ENCODE measurements at regions not wholly inside any gene's neighbourhood (a gene's known extent, or its start where the extent isn't known, plus 50 kb on each side); places are given as distances from the start of the nearest gene placed in this dataset.

GRCh38 chr7:13578294-13578693, 411.2 kb downstream of the ETV1 start:
- no peak for DNase-seq (ENCODE audit: low read depth in 2 of 2)

DNA sequence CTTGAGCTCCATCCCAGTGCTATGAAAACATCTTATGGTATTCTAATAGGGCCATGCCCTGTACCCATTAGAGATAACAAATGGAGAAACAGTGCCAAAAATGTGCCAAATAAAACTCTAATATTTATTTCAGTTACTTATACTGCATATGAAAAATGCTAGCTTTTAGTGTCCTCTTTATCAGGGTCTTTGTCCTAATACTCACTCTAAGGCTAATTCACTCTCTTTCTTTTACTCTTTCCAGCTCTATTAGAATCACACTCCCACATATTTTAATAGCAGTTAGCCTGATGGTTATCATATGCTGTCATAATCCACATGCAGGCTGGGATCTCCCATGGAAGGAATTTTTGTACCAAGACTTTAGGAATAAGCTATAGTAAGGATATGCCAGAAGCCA, 408.4 kb downstream of the ETV1 start:
- no peak for DNase-seq (ENCODE audit: low read depth in 2 of 2)

GRCh38 chr7:13593854-13594253, 395.6 kb downstream of the ETV1 start:
- no peak for DNase-seq (ENCODE audit: low read depth in 2 of 2)

- DNase-seq (ENCODE audit: low read depth in 2 of 2) = no peak
Observed at GRCh38 chr7:13602036-13602435, 387.4 kb downstream of the ETV1 start.

GRCh38 chr7:13603016-13603415, 386.4 kb downstream of the ETV1 start:
- no peak for DNase-seq (ENCODE audit: low read depth in 2 of 2)

DNA sequence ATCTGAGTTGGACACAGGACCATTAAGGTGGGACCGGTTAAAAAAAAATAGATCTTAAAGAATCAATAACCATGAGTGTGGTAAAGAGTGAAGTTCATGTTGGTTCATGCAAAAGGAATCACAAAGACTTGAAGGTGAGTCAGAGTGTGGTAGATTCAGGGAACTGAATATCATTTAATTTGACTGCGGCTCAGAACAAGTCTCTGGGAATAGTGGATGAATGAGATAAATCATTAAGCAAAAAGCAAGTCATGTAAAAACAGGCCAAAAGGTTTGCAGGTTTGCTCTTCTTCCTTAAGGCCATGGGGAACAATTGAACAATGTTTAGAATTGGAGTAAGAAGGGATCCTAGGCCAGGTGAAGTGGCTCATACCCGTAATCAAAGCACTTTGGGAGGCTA, 385.8 kb downstream of the ETV1 start:
- no peak for DNase-seq (ENCODE audit: low read depth in 2 of 2)

GRCh38 chr7:13604178-13604577, 385.3 kb downstream of the ETV1 start:
- DNase-seq (ENCODE audit: low read depth in 2 of 2) = no peak

GRCh38 chr7:13610372-13610771, 379.1 kb downstream of the ETV1 start:
- DNase-seq (ENCODE audit: low read depth in 2 of 2) = no peak

- DNase-seq (ENCODE audit: low read depth in 2 of 2) = no peak
Observed at GRCh38 chr7:13615679-13616078, 373.8 kb downstream of the ETV1 start.

DNA sequence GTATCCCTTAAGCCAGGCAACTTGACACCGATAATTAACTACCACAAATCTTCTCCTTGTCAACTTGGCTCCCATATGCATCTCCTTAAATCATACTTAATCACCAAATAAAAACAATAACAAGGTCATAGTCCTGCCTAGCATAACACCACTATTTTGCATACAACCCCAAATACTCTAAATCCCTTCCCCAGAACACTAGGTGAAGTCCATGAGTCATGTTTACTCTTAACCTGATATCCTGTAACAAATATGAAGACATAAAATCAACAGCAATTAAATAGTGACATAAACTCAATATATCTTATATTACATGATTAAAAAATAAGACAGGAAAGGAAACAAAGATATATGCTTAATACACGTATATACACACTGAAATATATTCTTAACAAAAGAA, 362.0 kb downstream of the ETV1 start:
- DNase-seq (ENCODE audit: low read depth in 2 of 2) = no peak

GRCh38 chr7:13628239-13629001, 361.0 kb downstream of the ETV1 start:
- DNase-seq (ENCODE audit: low read depth in 2 of 2) = peak; percentile 50 to 60

DNA sequence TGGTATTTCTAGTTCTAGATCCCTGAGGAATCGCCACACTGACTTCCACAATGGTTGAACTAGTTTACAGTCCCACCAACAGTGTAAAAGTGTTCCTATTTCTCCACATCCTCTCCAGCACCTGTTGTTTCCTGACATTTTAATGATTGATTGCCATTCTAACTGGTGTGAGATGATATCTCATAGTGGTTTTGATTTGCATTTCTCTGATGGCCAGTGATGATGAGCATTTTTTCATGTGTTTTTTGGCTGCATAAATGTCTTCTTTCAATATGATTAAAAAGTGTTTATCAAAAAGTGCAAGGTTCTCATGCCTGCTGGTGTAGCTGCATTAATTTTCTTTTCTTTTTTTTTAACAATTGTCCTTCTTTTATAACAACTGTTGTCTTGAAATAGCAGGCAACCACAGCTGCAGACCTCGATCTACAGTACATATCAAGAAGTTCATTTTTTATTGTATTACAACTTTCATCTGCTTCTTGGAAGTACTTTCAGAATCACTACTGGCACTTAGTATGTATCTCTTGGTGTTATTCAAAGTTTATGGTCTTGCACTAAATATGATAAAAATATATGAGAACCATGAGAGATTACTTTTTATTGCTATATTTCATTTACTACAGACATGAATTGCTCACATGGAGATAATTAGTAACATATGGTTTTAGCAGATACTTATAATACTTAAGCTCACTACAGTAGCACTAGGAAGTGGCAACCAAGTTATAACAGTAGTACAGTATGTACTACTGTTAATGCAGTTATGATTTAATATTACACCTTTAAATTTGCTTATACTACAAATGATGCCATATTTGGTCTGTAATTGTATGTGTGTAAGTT, 358.0 kb downstream of the ETV1 start:
- DNase-seq (ENCODE audit: low read depth in 2 of 2) = peak; percentile 38 to 57

DNA sequence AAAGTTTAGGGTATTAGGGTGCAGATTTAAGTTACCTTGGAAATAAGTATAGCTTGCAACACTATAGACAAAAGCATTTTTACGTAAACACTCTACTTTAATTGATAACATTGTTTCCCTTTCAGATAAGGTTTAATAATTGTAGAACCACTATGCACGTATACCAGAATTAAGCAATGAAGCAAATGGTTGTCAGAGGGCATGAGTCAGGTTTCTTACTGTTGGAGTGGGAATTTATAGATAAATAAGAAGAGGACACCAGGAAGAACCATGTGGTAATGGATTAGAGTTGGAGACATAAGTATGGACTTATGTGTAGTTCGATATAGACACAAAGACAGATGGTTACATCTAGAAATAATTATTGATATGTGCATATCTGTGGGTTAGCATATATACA, 355.6 kb downstream of the ETV1 start:
- no peak for DNase-seq (ENCODE audit: low read depth in 2 of 2)

DNA sequence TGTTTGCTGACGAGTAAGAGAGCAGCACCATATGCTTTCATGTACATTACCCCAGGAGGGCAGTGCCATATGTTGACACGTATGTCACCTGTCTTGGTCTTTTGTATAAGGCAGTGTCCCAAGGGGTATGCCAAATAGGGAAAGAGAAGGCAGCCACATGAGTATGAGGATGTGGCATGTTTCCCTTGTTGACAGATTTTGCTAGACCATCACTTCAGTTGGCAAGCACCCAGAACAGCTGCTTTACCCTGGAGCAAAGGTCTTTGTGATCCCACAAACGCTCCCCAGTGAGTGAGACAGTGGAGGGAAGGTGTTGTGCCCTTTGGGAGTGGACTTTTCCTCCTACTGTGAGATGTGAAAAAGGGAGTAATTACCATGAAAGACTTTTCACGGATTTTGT, 350.1 kb downstream of the ETV1 start:
- no peak for DNase-seq (ENCODE audit: low read depth in 2 of 2)

DNA sequence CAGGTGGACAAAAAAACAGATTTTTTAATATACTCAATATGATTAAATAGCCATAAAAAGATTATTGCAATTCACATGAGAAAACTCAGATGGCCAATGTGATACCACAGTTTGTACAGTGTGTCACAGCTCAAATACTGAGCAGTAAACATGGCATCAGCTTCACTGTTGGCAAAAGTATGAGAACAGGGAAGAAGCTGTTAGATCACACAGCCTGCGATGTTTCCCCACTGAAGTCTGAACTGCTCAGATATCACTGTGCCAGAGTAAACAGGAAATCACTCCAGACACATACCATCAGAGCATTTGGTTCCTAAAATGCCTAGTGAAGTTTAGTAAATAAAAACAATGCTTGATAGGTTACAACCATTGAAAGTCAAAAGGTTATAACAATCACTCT, 347.8 kb downstream of the ETV1 start:
- no peak for DNase-seq (ENCODE audit: low read depth in 2 of 2)

- DNase-seq (ENCODE audit: low read depth in 2 of 2) = no peak
Observed at GRCh38 chr7:13651167-13651566, 338.3 kb downstream of the ETV1 start.

GRCh38 chr7:13656330-13656729, 333.1 kb downstream of the ETV1 start:
- DNase-seq (ENCODE audit: low read depth in 2 of 2) = no peak

DNA sequence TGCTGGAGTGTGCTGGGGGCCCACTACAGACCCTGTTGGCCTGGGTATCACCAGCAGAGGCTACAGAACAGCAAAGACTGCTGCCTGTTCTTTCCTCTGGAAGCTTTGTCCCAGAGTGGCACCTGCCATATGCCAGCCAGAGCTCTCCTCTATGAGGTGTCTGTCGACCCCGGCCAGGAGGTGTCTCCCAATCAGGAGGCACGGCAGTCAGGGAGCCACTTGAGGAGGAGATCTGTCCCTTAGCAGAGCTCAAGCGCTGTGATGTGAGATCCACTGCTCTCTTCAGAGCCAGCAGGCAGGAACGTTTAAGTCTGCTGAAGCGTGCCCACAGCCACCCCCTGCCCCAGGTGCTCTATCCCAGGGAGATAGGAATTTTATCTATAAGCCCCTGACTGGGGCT, 316.2 kb downstream of the ETV1 start:
- DNase-seq (ENCODE audit: low read depth in 2 of 2) = no peak

DNA sequence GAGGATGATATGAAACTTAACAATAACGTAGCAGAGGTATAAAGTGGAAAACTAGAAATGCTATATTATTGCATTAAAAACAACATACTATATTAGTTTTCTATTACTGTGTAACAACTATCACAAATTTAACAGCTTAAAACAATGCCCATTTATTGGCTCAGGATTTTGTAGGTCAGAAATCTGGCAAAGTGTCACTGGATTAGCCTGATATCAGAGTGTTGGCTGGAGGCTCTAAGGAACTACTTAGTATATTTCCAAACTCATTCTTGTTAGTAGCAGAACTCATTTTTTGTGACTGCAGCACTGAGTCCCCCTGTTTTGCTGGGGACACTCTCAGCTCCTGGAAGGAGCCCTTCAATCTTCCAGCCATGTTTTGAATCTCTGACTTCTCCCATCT, 306.8 kb downstream of the ETV1 start:
- DNase-seq (ENCODE audit: low read depth in 2 of 2) = no peak

- DNase-seq (ENCODE audit: low read depth in 2 of 2) = no peak
Observed at GRCh38 chr7:13687500-13687899, 302.0 kb downstream of the ETV1 start.

DNA sequence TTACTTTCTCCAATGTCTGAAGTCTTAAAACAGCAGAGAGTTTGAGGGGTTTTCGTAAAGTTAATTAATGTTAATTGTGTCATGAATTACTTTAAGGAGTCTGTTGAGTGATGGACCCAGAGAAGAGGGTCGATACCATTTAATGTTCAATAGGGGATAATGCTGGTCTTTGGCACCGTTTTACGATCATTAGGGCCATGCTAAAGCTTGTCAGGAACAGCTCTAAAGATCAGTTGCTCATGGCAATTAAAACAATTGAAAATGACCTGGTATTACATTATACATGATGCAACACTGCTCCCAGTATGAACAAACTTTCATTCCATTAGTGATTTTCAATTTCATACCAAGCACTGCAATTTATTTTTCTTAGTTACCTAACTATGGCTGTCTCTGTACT, 296.9 kb downstream of the ETV1 start:
- no peak for DNase-seq (ENCODE audit: low read depth in 2 of 2)

GRCh38 chr7:13702251-13702650, 287.2 kb downstream of the ETV1 start:
- no peak for DNase-seq (ENCODE audit: low read depth in 2 of 2)

DNA sequence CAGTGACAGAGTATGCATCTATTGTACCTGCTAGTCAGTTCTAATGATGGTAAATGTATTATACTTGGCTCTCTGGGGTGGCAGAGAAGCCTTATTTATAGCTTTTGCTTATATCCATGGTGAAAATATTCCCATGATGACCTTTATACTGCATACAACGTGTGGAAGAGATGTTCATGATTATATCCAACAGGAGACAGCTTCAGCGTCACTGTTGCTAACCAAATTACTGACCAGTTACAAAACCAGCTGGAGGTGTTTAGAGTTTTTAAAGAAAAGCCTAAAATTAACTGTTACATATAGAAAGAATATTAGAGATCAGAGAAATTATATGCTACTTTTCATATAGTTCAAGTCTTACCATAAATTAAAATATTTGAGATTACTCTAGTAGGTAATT, 280.8 kb downstream of the ETV1 start:
- DNase-seq (ENCODE audit: low read depth in 2 of 2) = no peak

Data from fibroblast of skin of left quadriceps (primary cell).